ENCODE measurements at regions not wholly inside any gene's neighbourhood (a gene's known extent, or its start where the extent isn't known, plus 50 kb on each side); places are given as distances from the start of the nearest gene placed in this dataset.

GRCh38 chr4:174383783-174384182 lies 100.1 kb downstream of the CEP44 start:
- no peak for TF ChIP-seq CTCF (optimal IDR thresholded peaks at IDR 0.05 in 1 of 3, IDR thresholded peaks at IDR 0.05 in 1 of 3, conservative IDR thresholded peaks at IDR 0.05 in 1 of 3; ENCODE audit: extremely low read depth in 1 of 3, insufficient read depth in 2 of 3, low read length in 3 of 3)
- no peak for TF ChIP-seq EZH2 (IDR thresholded peaks at IDR 0.05; ENCODE audit: low read length)
